H1 (cell line): ENCODE measurements at regions not wholly inside any gene's neighbourhood (a gene's known extent, or its start where the extent isn't known, plus 50 kb on each side); places are given as distances from the start of the nearest gene placed in this dataset.

ENCODE experiments used
- CTCF ChIA-PET: fragments of 300-600 bp; sonication (Branson Sonifier 250); formaldehyde crosslinking; loops from one replicate; lab custom pipeline; 2021; ENCODE audit not compliant: partially characterized antibody; lab: Charles Lee
- POLR2A ChIA-PET: fragments of 300-600 bp; sonication (Branson Sonifier 250); formaldehyde crosslinking; loops from one replicate; lab custom pipeline; 2021; ENCODE audit warnings: inconsistent platforms; ENCODE audit not compliant: partially characterized antibody; lab: Charles Lee
- DNase-seq, 2 experiments: peaks; one replicate each; pipeline versions ENCODE4 v3.0.0 to v3.0.0-alpha.2; 2010 to 2022; ENCODE audit warnings: low spot score in 2 of 2, low read depth in 1 of 2, mixed read lengths in 1 of 2
- FAIRE-seq: peaks from 2 replicates; lab custom pipeline; 2011; peaks lifted over from hg19 to GRCh38; lab: Jason Lieb, UNC
- H2AFZ ChIP-seq: 2 replicates; pipeline ENCODE4 v1.8.1; 2012; ENCODE audit warnings: low read length, inconsistent platforms
- H2AK5ac ChIP-seq: 2 replicates; pipeline ENCODE4 v1.6.1; 2013; ENCODE audit warnings: low read depth, low read length
- H2BK120ac ChIP-seq: replicated peaks from 2 replicates; pipeline ENCODE3; 2013; ENCODE audit warnings: low read depth, low read length, inconsistent platforms
- H2BK12ac ChIP-seq: 2 replicates; pipeline ENCODE4 v1.6.1; 2013; ENCODE audit warnings: low read depth, low read length
- H2BK15ac ChIP-seq: 2 replicates; pipeline ENCODE4 v1.6.1; 2013; ENCODE audit warnings: low read length
- H2BK20ac ChIP-seq: 2 replicates; pipeline ENCODE4 v1.6.1; 2013; ENCODE audit warnings: low read length
- H2BK5ac ChIP-seq: 2 replicates; pipeline ENCODE4 v1.6.1; 2013; ENCODE audit warnings: low read depth, low read length
- H3K14ac ChIP-seq: 2 replicates; pipeline ENCODE4 v1.6.1; 2013; ENCODE audit warnings: inconsistent platforms; ENCODE audit not compliant: insufficient read length
- H3K18ac ChIP-seq: 2 replicates; pipeline ENCODE4 v1.6.1; 2013; ENCODE audit warnings: low read length; ENCODE audit errors: extremely low read depth
- H3K23ac ChIP-seq: 2 replicates; pipeline ENCODE4 v1.6.1; 2013; ENCODE audit warnings: inconsistent platforms; ENCODE audit not compliant: insufficient read length
- H3K23me2 ChIP-seq: 2 replicates; pipeline ENCODE4 v1.6.1; 2013; ENCODE audit warnings: low read depth, low read length
- H3K27ac ChIP-seq: 2 replicates; pipeline ENCODE4 v1.6.1; 2011; ENCODE audit warnings: low read depth, low read length, inconsistent platforms
- H3K27me3 ChIP-seq, 4 experiments: replicated peaks in 1 of 4; 1 replicate in 1 of 4; 2 replicates in 3 of 4; pipeline versions ENCODE4 v1.6.1 to v1.8.1; 2011 to 2013; ENCODE audit warnings: low read length in 3 of 4, mild to moderate bottlenecking in 3 of 4, inconsistent platforms in 2 of 4, mixed read lengths in 2 of 4, moderate library complexity in 1 of 4; ENCODE audit not compliant: control insufficient read depth in 3 of 4, insufficient read depth in 3 of 4; ENCODE audit errors: extremely low read depth in 1 of 4
- H3K36me3 ChIP-seq, 4 experiments: 2 replicates each; pipeline versions ENCODE4 v1.6.1 to v1.8.1; 2011 to 2013; ENCODE audit warnings: mild to moderate bottlenecking in 4 of 4, low read length in 3 of 4, moderate library complexity in 2 of 4, control low read depth in 1 of 4, inconsistent platforms in 1 of 4; ENCODE audit not compliant: insufficient read depth in 4 of 4, control insufficient read depth in 2 of 4
- H3K4ac ChIP-seq: replicated peaks from 2 replicates; pipeline ENCODE3; 2013; ENCODE audit warnings: low read length, low read depth, mixed read lengths, inconsistent platforms; ENCODE audit not compliant: insufficient read length
- H3K4me1 ChIP-seq, 4 experiments: replicated peaks in 1 of 4; 1 replicate in 1 of 4; 2 replicates in 3 of 4; pipeline versions ENCODE4 v1.6.1 to v1.8.1; 2011 to 2013; ENCODE audit warnings: low read length in 3 of 4, inconsistent platforms in 2 of 4, mixed read lengths in 1 of 4; ENCODE audit not compliant: insufficient read depth in 4 of 4, control insufficient read depth in 3 of 4
- H3K4me2 ChIP-seq, 2 experiments: 2 replicates each; pipeline versions ENCODE4 v1.6.1 to v1.8.1; 2011 to 2013; ENCODE audit warnings: low read depth in 2 of 2, low read length in 2 of 2, control low read depth in 1 of 2, inconsistent platforms in 1 of 2, mild to moderate bottlenecking in 1 of 2; ENCODE audit not compliant: insufficient read depth in 1 of 2
- H3K4me3 ChIP-seq, 4 experiments: fragments of 200-600, 300-600 bp in 1 of 4; sonication (generic), shearing (Covaris generic), sonication (Bioruptor Twin) in 1 of 4; 2 replicates each; pipeline versions ENCODE4 v1.5.1 to v1.8.1; 2011 to 2016; ENCODE audit warnings: low read length in 4 of 4, low read depth in 3 of 4, control low read depth in 2 of 4, inconsistent platforms in 2 of 4, mild to moderate bottlenecking in 2 of 4, mixed read lengths in 1 of 4, moderate library complexity in 1 of 4; ENCODE audit not compliant: insufficient read depth in 2 of 4; ENCODE audit errors: extremely low read depth in 1 of 4
- H3K56ac ChIP-seq: replicated peaks from 2 replicates; pipeline ENCODE3; 2013; ENCODE audit warnings: low read depth, mild to moderate bottlenecking, mixed read lengths, low read length, inconsistent platforms; ENCODE audit not compliant: insufficient read length
- H3K79me1 ChIP-seq: 2 replicates; pipeline ENCODE4 v1.6.1; 2013; ENCODE audit warnings: low read depth, low read length, control low read depth
- H3K79me2 ChIP-seq, 2 experiments: 2 replicates each; pipeline versions ENCODE4 v1.6.1 to v1.8.1; 2012 to 2013; ENCODE audit warnings: low read length in 2 of 2, mild to moderate bottlenecking in 2 of 2, inconsistent platforms in 1 of 2; ENCODE audit not compliant: insufficient read depth in 2 of 2, control insufficient read depth in 1 of 2
- H3K9ac ChIP-seq, 4 experiments: replicated peaks in 1 of 4; 1 replicate in 1 of 4; 2 replicates in 3 of 4; pipeline versions ENCODE4 v1.6.1 to v1.8.1; 2011 to 2013; ENCODE audit warnings: low read depth in 3 of 4, low read length in 3 of 4, control low read depth in 2 of 4, mild to moderate bottlenecking in 2 of 4, moderate library complexity in 2 of 4, inconsistent platforms in 1 of 4; ENCODE audit errors: extremely low read depth in 1 of 4
- H3K9me3 ChIP-seq, 2 experiments: 2 replicates each; pipeline versions ENCODE4 v1.6.1 to v1.8.1; 2012 to 2013; ENCODE audit warnings: mild to moderate bottlenecking in 2 of 2, moderate library complexity in 2 of 2, control low read depth in 1 of 2, inconsistent platforms in 1 of 2, low read depth in 1 of 2, low read length in 1 of 2, mixed read lengths in 1 of 2; ENCODE audit not compliant: insufficient read depth in 2 of 2
- H4K20me1 ChIP-seq, 2 experiments: replicated peaks in 1 of 2; 2 replicates each; pipeline versions ENCODE3 to v1.8.1; 2011 to 2013; ENCODE audit warnings: inconsistent platforms in 2 of 2, low read length in 2 of 2, mild to moderate bottlenecking in 1 of 2; ENCODE audit not compliant: insufficient read depth in 2 of 2, control insufficient read depth in 1 of 2
- H4K5ac ChIP-seq: 2 replicates; pipeline ENCODE4 v1.6.1; 2013; ENCODE audit warnings: low read length, low read depth, mixed read lengths, inconsistent platforms; ENCODE audit not compliant: insufficient read length
- H4K8ac ChIP-seq: 2 replicates; pipeline ENCODE4 v1.8.0; 2013; ENCODE audit warnings: mild to moderate bottlenecking, moderate library complexity, low read length, inconsistent platforms; ENCODE audit not compliant: insufficient read depth; ENCODE audit errors: extremely low read depth
- H4K91ac ChIP-seq: replicated peaks from 2 replicates; pipeline ENCODE3; 2013; ENCODE audit warnings: low read length, mixed read lengths, inconsistent platforms; ENCODE audit not compliant: insufficient read length
- CBX5 ChIP-seq: fragments of 300-800, 300-1000 bp; sonication (generic); IDR thresholded peaks from 2 replicates; pipeline ENCODE4 v1.7.1; 2016; ENCODE audit warnings: antibody characterized with exemption, low read length, low read depth
- CHD1 ChIP-seq: IDR thresholded peaks from 2 replicates; pipeline ENCODE4 v1.6.1; 2012; ENCODE audit warnings: low read depth, low read length, improper control_type of control experiment
- CREB1 ChIP-seq: IDR thresholded peaks from 2 replicates; pipeline ENCODE4 v1.6.1; 2012; ENCODE audit warnings: inconsistent platforms
- EGR1 ChIP-seq: IDR thresholded peaks from 2 replicates; pipeline ENCODE4 v1.6.1; 2011; ENCODE audit warnings: low read depth, low read length, borderline replicate concordance
- SP4 ChIP-seq: IDR thresholded peaks from 2 replicates; pipeline ENCODE4 v1.6.1; 2012; ENCODE audit warnings: low read length, inconsistent platforms
- SRF ChIP-seq: IDR thresholded peaks from 2 replicates; pipeline ENCODE4 v1.6.1; 2011; ENCODE audit warnings: mild to moderate bottlenecking, low read depth, low read length, moderate library complexity
- TAF7 ChIP-seq: optimal IDR thresholded peaks from 2 replicates; pipeline ENCODE3; 2011; ENCODE audit warnings: low read depth, mild to moderate bottlenecking, inconsistent platforms, low read length, moderate library complexity, borderline replicate concordance
- WGBS, 2 experiments: shearing (Covaris generic) in 1 of 2; methylation state at CpG; one replicate each; pipeline versions ENCODE4 v1.1.6 to v1.1.7; 2013 to 2015; ENCODE audit warnings: low lambda C conversion rate in 2 of 2, mixed read lengths in 2 of 2, inconsistent platforms in 1 of 2, low coverage in 1 of 2, missing lambda C conversion rate in 1 of 2; ENCODE audit not compliant: insufficient replicate concordance in 2 of 2, insufficient coverage in 1 of 2, insufficient read length in 1 of 2; ENCODE audit errors: extremely low coverage in 1 of 2, missing lambda C conversion rate in 1 of 2; 5-methylcytosine and 5-hydroxymethylcytosine counted together
- TF ChIP-seq, protein P1 (sequence below): IDR thresholded peaks from 2 replicates; pipeline ENCODE4 v1.6.1; 2012; ENCODE audit warnings: inconsistent platforms

DNA sequence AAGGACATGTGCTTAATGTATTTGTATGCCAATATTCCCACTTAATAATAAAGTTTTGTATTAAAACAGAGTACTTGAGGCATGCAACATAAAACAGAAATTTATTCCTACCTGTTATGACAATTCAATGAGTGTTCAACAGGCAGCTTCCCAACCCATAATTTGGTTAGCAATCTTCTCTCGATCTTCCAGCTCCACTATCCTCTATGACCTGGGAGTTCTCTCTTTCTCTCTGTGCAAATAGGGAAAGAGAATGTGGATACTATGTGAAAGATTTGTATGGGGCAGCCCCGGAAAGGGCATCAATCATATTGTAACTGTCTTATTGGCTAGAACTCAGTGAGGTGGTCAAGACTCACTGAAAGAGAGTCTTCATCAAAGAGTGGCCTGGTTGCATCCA, 644.9 kb upstream of the PCDH20 start:
- H4K8ac ChIP-seq: no peak overlapping the region

More for the DNA sequence above, 644.9 kb upstream of the PCDH20 start:
- 84% methylated on average over 2 of the region's 2 CpGs; no CpG with 5 or more reads in 1 of the 2 experiments for WGBS, 2 experiments
- Histone ChIP-seq H3K27me3 (no peaks in the 10 kb centered on the region), H2BK12ac (no peak overlapping the region), H2BK120ac (no peak overlapping the region), H4K5ac (no peak overlapping the region), H3K4me2 (no peak overlapping the region), H3K9me3 (no peaks in the 10 kb centered on the region), H3K18ac (no peak overlapping the region), H3K23ac (no peak overlapping the region), H2BK15ac (no peak overlapping the region), H3K23me2 (no peaks in the 10 kb centered on the region), H3K56ac (no peak overlapping the region), H3K27ac (no peak overlapping the region), H4K91ac (no peak overlapping the region), H3K4ac (no peak overlapping the region), H3K36me3 (no peaks in the 10 kb centered on the region), H2BK5ac (no peak overlapping the region), H3K9ac (no peak overlapping the region; a peak in 1 of 7 replicates), H3K79me1 (no peaks in the 10 kb centered on the region), H4K20me1 (no peaks in the 10 kb centered on the region), H3K4me1 (no peaks in the 10 kb centered on the region), H3K79me2 (no peaks in the 10 kb centered on the region), H2AFZ (no peak overlapping the region), H2BK20ac (no peak overlapping the region), H3K14ac (no peak overlapping the region), H3K4me3 (no peak overlapping the region), H2AK5ac (no peak overlapping the region)
- DNase-seq: no peak
- FAIRE-seq: no peak
- no peak for TF ChIP-seq SP4
- TF ChIP-seq CHD1: no peak
- no peak for TF ChIP-seq CBX5
- TF ChIP-seq CREB1: no peak
- TF ChIP-seq TAF7: no peak
- no peak for TF ChIP-seq SRF
- TF ChIP-seq, protein P1, sequence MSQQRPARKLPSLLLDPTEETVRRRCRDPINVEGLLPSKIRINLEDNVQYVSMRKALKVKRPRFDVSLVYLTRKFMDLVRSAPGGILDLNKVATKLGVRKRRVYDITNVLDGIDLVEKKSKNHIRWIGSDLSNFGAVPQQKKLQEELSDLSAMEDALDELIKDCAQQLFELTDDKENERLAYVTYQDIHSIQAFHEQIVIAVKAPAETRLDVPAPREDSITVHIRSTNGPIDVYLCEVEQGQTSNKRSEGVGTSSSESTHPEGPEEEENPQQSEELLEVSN: no peak
- no peak for TF ChIP-seq EGR1
- ChIA-PET CTCF (no interaction called here), POLR2A (no interaction called here)
